NOMO-1 (cell line): ENCODE measurements at regions not wholly inside any gene's neighbourhood (a gene's known extent, or its start where the extent isn't known, plus 50 kb on each side); places are given as distances from the start of the nearest gene placed in this dataset.

ENCODE experiments used
- DNase-seq, 2 experiments: peaks; one replicate each; lab custom pipeline; 2025; ENCODE audit not compliant: unreplicated experiment in 2 of 2; lab: John Stamatoyannopoulos, UW

- no peak for DNase-seq
Observed at GRCh38 chr1:104787866-104788510, 1038.3 kb downstream of the AMY1C start.

- no peak for DNase-seq
Observed at GRCh38 chr1:104791030-104791429, 1041.3 kb downstream of the AMY1C start.

GRCh38 chr1:104794035-104794434 lies 1044.3 kb downstream of the AMY1C start:
- DNase-seq: no peak

- DNase-seq: no peak
Observed at GRCh38 chr1:104795931-104796330, 1046.2 kb downstream of the AMY1C start.

GRCh38 chr1:104797982-104798381 lies 1048.3 kb downstream of the AMY1C start:
- DNase-seq: no peak

- DNase-seq: no peak
Observed at GRCh38 chr1:104801344-104801743, 1051.6 kb downstream of the AMY1C start.

GRCh38 chr1:104804147-104804546 lies 1054.4 kb downstream of the AMY1C start:
- no peak for DNase-seq

- no peak for DNase-seq
Observed at GRCh38 chr1:104807590-104807989, 1057.9 kb downstream of the AMY1C start.

GRCh38 chr1:104825401-104825800 lies 1075.7 kb downstream of the AMY1C start:
- DNase-seq: no peak

GRCh38 chr1:104830534-104830933 lies 1080.8 kb downstream of the AMY1C start:
- no peak for DNase-seq

- DNase-seq: no peak
Observed at GRCh38 chr1:104852151-104852550, 1102.5 kb downstream of the AMY1C start.

- DNase-seq: no peak
Observed at GRCh38 chr1:104853276-104853675, 1103.6 kb downstream of the AMY1C start.

GRCh38 chr1:104854529-104854928 lies 1104.8 kb downstream of the AMY1C start:
- no peak for DNase-seq

GRCh38 chr1:104855550-104855949 lies 1105.9 kb downstream of the AMY1C start:
- DNase-seq: no peak

GRCh38 chr1:104856091-104856490 lies 1106.4 kb downstream of the AMY1C start:
- no peak for DNase-seq

- no peak for DNase-seq
Observed at GRCh38 chr1:104856518-104856917, 1106.8 kb downstream of the AMY1C start.

GRCh38 chr1:104868794-104869193 lies 1119.1 kb downstream of the AMY1C start:
- DNase-seq: no peak

- DNase-seq: peak; percentile 8 to 36
Observed at GRCh38 chr1:104874044-104874443, 1124.3 kb downstream of the AMY1C start.

- no peak for DNase-seq
Observed at GRCh38 chr1:104878203-104878909, 1128.7 kb downstream of the AMY1C start.

- DNase-seq: no peak
Observed at GRCh38 chr1:104884939-104885338, 1135.2 kb downstream of the AMY1C start.

GRCh38 chr1:104905322-104905721 lies 1155.6 kb downstream of the AMY1C start:
- DNase-seq: no peak

- DNase-seq: no peak
Observed at GRCh38 chr1:104906141-104906540, 1156.4 kb downstream of the AMY1C start.
